Sciatic nerve (tissue), 2 donors: ENCODE measurements at regions not wholly inside any gene's neighbourhood (a gene's known extent, or its start where the extent isn't known, plus 50 kb on each side); places are given as distances from the start of the nearest gene placed in this dataset.

Experiments
- ATAC-seq: fragments of 200-7000 bp; cut with Tn5 transposase; one replicate; pipeline ENCODE4 v1.9.1; 2020; ENCODE audit warnings: mild to moderate bottlenecking, moderate library complexity
- DNase-seq: peaks from one replicate; pipeline ENCODE4 v3.0.0-alpha.2; 2020; ENCODE audit warnings: low spot score
- intact Hi-C: fragments of 100-400 bp; cut with DNase I; formaldehyde crosslinking; loops from one replicate; pipeline ENCODE4 v1.14.2; 2022
- donor health status: DM: no; HTN: no; CAD: no.
- donor health status: DM: no; HTN: no; CAD: no.

DNA sequence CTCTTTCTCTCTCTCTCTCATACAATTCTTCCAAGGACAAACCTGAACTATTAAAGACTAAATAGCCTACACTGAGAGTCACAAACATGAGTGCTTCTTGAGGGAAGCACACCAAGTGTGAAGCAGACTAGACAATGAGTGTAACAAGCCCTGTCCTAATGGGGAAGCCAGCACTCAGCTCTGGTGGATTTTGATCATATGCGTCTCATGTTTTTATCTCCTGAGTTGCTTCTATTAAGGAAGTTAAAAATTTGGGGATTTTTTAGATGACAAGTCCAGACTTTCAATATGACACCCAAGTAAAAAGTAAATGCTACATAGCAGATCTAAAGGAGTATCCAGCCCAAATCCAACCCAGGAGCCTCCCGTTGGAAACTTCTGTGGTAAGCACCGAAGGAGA is 437.8 kb downstream of the RFC3 start:
- ATAC-seq (no peak), DNase-seq (no peak)
- intact Hi-C loops = no loop called here

DNA sequence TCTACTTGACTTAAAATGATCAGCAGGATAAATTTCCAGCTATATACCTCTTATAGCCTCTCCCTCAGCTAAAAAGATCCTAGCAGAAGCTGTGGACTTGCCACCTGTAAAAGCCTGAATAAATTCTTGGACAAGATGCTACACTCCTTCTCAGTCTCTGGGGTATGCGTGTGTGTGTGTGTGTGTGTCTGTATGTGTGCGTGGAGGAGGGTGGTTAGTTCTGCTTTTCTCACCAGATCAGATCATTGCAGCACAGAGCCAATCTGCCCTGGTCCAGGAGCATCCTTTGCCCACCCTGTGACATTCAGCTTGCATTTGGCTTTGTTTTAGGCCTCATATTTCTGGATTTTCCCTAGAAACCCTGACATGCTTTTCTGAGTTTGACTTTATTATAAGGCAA is 438.3 kb downstream of the RFC3 start:
- DNase-seq = no peak
- intact Hi-C loops = no loop called here
- ATAC-seq = no peak

DNA sequence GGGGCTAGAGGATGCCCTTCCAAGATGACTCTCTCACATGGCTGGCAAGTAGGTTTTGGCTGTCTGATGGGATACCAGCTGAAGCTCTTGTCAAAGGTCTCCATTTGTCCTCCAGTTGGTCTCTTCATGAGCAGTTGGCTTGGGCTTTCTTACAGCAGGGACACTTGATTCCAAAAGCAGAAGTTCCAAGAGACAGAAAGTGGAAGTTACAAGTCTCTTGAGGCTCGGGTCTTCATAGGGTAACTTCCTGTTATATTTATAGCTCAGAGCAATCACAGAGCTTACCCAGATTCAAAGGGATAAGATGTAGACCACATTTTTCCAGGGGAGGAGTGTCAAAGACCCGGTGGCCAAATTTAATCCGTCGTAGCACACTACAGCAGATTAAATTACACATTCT is 440.0 kb downstream of the RFC3 start:
- intact Hi-C loops = no loop called here
- ATAC-seq (peak; percentile 67), DNase-seq (no peak)

DNA sequence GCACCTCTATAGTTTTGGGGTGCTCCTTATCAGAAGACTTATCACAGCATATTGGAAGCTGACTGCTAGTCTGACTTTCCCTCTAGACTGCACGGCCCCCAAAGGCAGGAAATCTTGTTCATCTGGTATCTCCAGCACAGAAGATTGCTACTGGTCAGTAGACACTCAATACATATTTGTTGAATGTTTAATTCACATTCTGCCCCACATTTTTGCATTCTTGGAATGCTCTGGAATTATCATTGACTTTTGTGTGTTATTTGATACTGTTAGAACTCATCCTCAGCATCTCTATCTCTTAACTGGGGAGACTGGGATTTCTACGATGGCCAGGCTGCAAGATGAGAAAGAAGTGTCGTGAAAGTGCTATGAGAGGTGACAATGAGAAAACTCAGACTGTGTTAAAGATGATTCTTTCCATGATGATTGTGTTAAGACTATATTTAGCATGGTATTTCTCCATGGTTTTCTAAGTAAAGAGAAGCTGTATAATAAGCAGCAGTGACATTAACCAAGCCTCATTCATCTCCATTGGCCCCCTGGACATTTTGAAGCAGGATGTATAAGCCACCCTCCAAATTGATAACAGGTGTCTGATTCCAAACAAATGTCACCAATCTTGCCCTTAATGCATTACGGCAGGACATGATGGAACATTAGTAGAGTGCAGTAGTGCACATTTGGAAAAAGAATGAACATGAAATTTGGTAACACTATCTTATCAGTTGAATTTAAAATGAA is 440.9 kb downstream of the RFC3 start:
- DNase-seq = no peak
- intact Hi-C loops = no loop called here
- ATAC-seq = no peak

DNA sequence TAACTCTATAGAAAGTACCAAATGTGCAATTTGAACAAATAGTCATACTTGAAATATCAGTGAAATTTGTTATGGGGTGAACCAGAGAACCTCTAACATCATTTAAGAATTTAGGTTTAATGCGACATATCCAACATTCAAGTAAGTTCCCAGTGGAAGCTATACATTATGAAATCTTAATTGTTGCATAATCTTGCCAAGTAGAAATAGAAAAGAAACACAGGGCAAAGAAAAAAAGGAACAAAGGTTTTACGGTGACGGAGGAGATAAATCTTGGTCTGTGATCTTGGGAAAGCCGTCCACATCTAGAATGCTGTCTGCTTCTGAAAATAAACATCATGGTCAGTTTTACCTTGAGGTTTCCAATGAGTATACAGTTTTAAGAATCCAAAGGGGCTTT is 445.7 kb downstream of the RFC3 start:
- intact Hi-C loops = no loop called here
- ATAC-seq = no peak
- DNase-seq = no peak

DNA sequence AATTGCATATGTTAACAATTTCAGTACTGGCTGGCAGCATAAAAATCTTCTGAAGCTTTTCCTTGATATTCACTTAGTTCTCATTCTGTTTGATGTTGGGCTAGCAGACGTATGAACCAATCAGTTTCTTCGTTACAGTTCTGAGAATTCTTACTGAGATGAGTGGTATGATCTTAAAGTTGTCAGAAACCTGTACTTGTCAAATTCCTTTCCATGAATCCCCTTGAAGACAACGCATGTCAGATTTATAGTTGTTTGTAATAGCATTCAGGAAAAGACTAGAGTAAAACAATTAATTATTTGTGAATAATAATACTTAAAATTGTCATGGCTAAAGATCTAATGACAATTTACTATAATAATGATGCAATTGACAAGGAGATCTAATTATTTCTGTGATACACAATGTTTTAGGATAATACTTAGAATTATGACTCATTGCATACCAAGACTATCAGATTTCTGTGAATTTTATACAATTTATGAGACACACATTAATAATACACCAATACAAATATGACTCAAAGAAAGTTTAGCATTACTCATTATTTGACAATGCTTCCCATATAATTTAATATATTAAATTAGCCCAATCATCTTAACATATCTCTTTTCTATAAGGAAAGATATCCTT is 447.2 kb downstream of the RFC3 start:
- DNase-seq (no peak), ATAC-seq (no peak)
- intact Hi-C loops = no loop called here

DNA sequence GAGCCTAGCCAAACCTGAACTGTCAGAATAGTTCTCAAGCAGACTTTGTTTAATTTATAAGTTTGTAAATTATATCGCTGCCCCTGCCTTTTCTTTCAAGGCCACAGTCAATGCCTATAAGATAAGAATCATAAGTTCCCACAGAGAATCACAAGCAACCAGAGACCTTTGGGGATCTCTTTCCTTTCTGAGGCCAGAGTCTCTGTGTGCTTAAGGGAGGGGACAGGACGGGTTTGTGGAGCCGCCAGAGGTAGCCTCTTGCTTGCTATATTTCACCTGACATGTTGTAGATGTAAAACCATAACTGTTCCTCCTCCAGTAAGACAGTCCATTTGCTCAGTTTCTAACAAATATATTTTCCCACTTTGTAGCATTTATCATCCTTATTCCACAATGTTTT is 458.8 kb downstream of the RFC3 start:
- no peak for DNase-seq
- no peak for ATAC-seq
- intact Hi-C loops = no loop called here

DNA sequence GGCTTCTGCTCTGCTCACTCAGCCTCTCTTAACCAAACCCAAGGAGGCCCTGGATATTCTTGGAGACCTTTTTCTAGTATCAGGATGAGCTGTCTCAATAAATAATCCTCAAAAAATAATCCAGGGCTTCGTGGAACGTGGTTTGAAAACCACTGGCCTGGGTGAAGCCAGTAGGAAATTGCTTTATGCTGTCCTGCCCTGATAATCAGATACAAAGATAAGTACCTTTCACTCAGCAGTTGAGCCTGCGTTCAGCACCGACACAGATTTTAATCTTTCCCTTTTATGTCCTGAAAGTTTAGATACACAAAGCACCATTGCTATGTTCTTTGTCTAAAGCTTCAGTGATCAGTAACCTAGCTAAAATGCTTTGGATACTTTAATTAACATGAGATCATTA is 460.0 kb downstream of the RFC3 start:
- no peak for DNase-seq
- intact Hi-C loops = no loop called here

DNA sequence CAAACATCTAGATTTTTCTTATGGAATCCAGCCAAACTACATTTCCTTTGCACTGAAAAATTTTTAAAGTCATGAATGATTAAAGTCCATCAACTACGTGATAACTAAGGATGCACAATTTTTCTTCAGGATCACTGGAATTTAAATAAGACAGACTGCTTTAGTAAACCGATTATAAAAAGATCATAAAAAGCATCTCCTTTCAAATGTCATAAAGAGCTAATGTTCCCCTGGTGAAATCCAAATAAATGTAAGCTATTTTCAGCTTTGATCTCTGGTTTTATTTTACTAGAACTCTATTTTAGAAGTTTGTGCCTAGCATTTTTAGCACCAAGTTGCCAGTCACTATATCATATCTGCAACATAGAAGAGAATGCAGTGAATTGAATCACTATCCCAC is 460.8 kb downstream of the RFC3 start:
- DNase-seq = no peak
- no peak for ATAC-seq
- intact Hi-C loops = no loop called here

More for the DNA sequence above, 460.0 kb downstream of the RFC3 start:
- no peak for ATAC-seq

DNA sequence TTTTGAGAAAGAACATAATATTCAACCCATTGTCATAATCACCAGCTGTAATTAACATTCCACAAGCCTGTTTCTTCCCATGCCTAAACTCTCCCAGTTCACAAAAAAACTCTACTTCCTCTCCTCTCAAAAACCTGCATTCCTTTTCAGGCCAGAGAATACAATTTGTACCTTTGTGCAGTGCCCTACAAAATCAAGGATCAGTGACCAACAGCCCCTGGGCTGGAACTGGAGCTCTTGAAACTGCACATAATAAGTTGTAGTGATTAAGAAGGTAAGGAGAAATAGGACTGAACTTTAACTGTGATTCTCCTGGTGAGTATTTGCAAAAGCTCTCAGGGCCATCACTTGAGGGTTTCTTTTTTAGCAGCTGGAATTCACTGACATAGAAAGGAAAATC is 472.7 kb downstream of the RFC3 start:
- ATAC-seq = no peak
- no peak for DNase-seq
- intact Hi-C loops = no loop called here

DNA sequence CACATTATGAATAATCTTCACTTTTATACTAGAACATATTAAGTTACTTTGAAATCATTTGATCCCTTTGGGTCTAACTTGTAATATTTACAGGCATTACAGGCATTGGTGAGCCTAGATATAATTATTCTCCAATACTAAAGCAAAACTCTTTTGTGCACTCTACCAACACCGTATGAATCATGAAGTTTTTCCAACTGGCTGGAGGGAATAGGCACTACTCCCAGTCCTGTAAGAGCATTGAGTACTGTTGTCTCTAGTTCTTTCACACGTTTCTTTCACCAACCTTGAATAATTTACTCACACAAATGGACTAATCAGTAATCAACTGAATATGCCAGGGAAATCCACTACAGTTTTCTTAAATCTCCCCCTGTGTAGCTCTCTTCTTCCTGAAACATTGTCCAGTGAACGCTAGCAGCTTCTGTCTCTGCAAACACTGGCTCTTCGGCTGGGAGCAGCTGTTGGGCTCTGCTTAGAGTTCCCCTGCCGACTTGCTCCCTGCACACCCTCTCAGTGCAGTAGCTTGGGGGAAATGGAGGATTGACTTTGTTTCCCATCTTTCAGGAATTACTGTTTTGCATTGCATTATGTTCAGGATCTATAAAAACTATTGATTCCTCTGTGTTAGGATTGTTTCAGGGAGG is 476.7 kb downstream of the RFC3 start:
- no peak for DNase-seq
- ATAC-seq = peak; percentile 77
- intact Hi-C loops = no loop called here

DNA sequence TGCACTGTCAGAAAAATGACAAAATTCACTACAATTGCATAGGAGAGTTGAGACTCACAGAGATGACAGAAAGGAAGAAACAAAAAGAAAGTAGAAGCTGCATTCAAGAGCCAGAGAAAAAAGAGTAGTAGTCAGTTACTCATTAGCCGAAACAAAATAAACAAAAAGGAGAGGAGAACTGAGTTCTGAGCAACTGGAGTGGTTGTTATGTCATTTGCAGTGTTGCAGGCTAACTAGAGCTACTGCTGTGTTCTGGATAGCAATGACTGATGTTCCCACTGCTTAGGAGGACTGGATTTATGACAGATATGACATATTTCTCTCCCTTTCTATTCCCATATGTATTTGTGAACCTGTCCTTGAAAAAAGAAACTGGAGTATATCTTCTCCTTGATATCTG is 482.6 kb downstream of the RFC3 start:
- no peak for DNase-seq
- no peak for ATAC-seq
- intact Hi-C loops = no loop called here

DNA sequence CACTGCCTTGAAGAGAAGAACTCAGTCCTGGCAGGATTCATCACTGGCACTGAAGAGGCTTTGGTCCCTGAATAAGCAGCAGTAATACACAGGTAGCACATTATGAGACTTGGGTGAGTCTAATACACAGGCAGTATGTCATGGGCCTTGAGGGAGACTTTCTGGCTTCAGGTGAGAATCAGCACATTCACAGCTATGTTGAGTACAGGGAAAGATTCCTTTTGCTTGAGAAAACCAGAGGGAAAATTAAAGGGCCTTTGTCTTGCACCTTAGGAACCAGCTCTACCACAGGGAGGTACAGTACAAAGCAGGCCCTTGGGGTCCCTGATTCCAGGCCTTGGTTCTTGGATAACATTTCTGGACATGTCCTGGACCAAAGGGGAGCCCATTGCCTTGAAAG is 484.6 kb downstream of the RFC3 start:
- DNase-seq = no peak
- intact Hi-C loops = no loop called here

DNA sequence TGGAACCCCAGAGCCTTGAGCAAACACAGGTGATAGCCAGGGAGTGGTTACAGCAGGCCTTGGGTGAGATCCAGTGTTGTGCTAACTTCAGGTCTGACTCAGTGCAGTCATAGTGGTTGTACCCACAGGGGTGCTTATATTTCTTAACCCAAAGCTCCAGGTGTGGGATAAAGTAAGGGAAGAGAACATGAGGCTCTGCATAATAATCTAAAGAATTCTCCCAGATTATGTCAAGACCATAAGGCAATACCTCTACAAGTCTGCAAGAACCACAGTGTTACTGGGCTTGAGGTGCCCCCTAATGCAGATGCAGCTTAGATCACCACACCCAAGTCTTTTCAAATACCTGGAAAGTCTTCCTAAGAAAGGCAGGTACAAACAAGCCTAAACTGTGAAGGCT is 485.4 kb downstream of the RFC3 start:
- intact Hi-C loops = no loop called here
- no peak for DNase-seq

More for the DNA sequence above, 484.6 kb downstream of the RFC3 start:
- no peak for ATAC-seq

DNA sequence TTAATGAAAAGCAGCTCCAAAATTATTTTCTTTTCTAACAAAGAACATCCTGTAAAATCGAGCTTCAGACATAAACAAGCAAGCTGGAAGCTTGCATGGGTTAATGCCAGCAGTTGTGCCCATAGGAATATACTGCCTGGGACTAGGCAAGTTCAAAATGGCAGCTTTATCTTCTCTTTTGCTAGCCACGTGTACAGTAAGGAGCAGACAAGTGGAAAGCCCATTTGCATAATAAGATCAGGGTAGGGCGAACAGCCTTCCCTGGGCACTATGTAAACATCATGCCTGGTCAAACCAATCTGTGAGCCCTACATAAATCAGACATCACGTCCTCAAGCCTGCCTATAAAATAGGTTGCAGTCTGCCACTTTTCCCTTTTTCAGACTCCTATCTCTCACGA is 489.7 kb downstream of the RFC3 start:
- no peak for ATAC-seq
- intact Hi-C loops = no loop called here
- DNase-seq = no peak

More for the DNA sequence above, 485.4 kb downstream of the RFC3 start:
- ATAC-seq = no peak

DNA sequence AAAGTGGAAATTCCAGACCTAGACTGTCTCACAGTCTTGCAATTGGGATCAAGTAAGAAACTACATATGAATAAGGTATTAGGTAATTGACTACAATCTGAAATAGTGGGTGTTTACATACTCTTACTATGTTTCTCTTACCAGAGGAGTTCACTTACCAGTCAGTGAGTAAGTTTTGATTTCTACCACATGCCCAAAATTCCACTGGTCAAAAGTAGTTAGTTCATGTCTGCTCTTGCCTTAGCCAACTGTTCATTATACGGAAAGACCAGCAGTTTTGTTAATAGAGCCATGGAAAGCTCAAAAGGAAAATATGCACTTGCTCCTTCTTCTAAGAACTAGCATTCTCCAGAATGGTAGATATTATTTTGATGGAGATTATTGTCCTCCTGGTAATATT is 490.8 kb downstream of the RFC3 start:
- DNase-seq (no peak), ATAC-seq (no peak)
- intact Hi-C loops = no loop called here

DNA sequence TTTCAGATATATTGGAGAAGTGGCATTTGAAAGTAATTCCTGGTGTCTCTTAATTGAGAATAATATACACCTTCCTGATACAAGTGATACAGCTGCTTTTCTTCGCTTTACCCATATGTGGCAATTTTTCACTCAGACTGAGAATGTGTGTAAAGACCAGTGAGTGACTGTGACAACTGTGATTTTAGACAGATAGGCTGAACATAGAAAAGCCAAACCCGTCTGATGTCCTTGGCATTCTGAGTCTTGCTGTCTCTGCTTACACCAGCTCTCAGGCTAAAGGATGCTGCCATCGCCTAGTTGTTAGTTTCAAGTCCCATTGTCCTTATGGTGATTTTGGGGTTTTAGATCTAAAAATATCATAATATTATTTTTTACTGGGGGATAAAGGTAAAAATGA is 492.6 kb downstream of the RFC3 start:
- DNase-seq (no peak), ATAC-seq (no peak)
- intact Hi-C loops = no loop called here

DNA sequence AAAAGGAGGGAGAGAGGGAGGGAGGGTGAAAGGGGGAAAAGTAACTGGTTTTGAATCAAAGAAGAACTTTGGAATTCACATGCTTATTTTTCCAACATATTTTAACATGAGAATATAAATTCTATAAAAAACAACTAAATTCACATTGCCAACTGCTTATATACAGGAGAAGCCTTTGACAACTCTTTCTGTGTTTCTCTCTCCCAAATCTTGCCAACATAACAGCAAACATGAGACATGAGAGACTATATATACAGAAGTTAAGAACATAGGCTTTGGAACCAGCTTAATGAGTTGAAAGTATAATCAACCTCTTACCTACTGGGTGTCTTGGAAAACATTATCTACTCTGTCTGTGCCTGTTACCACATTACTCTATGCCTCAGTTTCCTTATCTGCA is 493.3 kb downstream of the RFC3 start:
- no peak for DNase-seq
- intact Hi-C loops = no loop called here
- no peak for ATAC-seq

DNA sequence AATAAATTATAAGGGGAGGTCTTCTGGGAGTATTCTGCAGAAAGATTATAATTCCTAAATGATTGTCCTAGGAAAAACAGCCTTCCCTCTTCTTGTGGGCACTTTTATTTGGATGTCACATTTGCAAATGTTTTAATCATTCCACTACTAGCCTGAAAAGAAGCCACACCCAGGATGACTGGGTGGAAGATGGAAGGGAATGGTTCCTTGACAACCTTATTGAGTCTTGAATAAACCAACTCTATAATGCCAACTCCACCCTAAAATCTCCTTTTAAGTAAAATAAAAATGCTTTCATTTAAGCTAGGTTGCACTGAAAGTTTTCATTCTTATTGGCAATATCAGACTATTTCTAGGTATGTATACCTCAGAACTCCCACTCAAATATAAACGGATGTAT is 494.6 kb downstream of the RFC3 start:
- intact Hi-C loops = no loop called here
- no peak for ATAC-seq
- no peak for DNase-seq

DNA sequence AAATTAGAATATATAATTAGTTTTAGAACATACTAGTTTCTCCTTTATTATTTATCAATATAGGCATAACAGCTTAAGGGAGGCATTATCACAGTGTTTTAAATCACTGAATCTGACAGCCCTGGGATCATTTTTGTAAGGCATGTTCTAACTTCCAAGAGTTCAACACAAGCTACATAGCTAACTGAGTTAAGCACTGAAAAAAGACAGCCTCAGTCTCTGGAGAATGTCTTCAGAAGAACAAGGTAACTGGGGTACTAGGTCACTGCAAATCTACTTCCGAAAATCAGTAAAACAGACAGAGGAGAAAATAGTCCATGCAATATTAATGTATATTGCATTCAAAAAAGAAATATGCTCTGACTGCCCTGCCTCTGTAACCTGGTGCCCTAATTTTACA is 502.1 kb downstream of the RFC3 start:
- DNase-seq (no peak), ATAC-seq (no peak)
- intact Hi-C loops = no loop called here
